Activated naive CD4-positive, alpha-beta T cell treated with anti-CD3 and anti-CD28 coated beads, Interleukin-2, amount 50 U/mL, for 24 hours (primary cell): ENCODE measurements at regions not wholly inside any gene's neighbourhood (a gene's known extent, or its start where the extent isn't known, plus 50 kb on each side); places are given as distances from the start of the nearest gene placed in this dataset.
"Not testable (repeated sequence)": the region's sequence is repeated elsewhere in the genome, so short reads cannot be mapped to it uniquely, and the experiment has no call there.

Experiments
- H3K27ac Mint-ChIP-seq: one replicate; pipeline ENCODE4 v1.8.0; 2021; ENCODE audit warnings: mild to moderate bottlenecking, mixed read lengths
- H3K27me3 Mint-ChIP-seq: one replicate; pipeline ENCODE4 v1.8.0; 2021; ENCODE audit warnings: mixed read lengths
- H3K36me3 Mint-ChIP-seq: one replicate; pipeline ENCODE4 v1.8.0; 2021; ENCODE audit warnings: mixed read lengths
- H3K4me1 Mint-ChIP-seq: one replicate; pipeline ENCODE4 v1.8.0; 2021; ENCODE audit warnings: mixed read lengths
- H3K4me3 Mint-ChIP-seq: one replicate; pipeline ENCODE4 v1.8.0; 2021; ENCODE audit warnings: mild to moderate bottlenecking, mixed read lengths
- H3K9me3 Mint-ChIP-seq: one replicate; pipeline ENCODE4 v1.8.0; 2021; ENCODE audit warnings: mixed read lengths

DNA sequence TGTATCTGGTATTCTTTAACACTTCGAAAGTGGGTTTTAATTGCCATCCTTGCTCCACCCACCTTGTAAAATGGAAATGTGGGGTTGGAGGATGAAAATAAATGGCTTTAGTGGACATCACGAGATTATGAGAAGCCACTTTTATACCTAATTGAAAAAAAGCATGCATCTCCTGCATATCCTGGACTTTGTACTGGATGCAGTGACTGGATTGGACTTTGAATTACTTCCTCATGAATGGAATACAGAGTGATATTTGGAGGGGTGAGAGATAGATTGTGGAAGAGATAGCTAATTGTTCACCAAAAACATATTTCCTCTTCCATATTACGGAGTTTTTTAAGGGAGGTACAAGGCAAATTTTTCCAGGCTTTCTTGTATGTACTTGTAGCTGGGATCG lies 813.0 kb downstream of the TENT5A start:
- H3K27me3 Mint-ChIP-seq, result no peaks in the 10 kb centered on the region
- no peak overlapping the region for H3K27ac Mint-ChIP-seq
- H3K9me3 Mint-ChIP-seq, result peaks cover 18% of the 10 kb centered on the region
- no peaks in the 10 kb centered on the region for H3K4me1 Mint-ChIP-seq
- H3K4me3 Mint-ChIP-seq, result no peak overlapping the region
- H3K36me3 Mint-ChIP-seq, result no peaks in the 10 kb centered on the region

DNA sequence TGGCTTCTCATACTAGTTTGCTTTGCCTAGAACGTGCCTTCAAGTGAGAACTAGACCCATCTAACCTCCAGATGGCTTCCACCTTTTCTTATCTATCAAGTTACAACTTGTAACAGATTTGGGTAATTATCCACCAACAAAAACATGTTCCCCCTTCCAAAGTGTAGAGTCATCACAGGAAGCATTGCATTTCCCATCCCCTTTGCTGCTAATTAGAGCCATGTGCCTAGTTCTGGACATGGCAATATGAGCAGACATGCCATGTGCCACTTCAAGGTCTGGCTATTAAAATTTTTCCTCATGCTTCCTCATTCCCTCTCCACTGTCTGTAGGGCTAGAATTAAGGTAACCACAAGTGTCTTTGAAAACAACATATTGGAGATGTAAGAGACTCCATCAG lies 814.4 kb downstream of the TENT5A start:
- H3K4me1 Mint-ChIP-seq, result no peaks in the 10 kb centered on the region
- no peaks in the 10 kb centered on the region for H3K27me3 Mint-ChIP-seq
- H3K9me3 Mint-ChIP-seq, result peaks cover 21% of the 10 kb centered on the region
- H3K36me3 Mint-ChIP-seq, result no peaks in the 10 kb centered on the region
- no peak overlapping the region for H3K4me3 Mint-ChIP-seq
- H3K27ac Mint-ChIP-seq, result no peak overlapping the region

DNA sequence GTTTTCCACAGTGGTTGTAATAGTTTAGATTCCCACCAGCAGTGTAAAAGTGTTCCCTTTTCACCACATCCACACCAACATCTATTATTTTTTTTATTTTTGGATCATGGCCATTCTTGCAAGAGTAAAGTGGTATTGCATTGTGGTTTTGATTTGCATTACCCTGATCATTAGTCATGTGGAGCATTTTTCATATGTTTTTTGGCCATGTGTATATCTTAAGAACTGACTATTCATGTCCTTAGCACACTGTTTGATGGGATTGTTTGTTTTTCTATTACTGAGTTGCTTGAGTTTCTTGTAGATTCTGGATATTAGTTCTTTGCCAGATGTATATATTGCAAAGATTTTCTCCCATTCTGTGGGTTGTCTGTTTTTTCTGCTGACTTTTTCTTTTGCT lies 820.1 kb downstream of the TENT5A start:
- Mint-ChIP-seq H3K4me1 (no peaks in the 10 kb centered on the region), H3K36me3 (no peaks in the 10 kb centered on the region), H3K27ac (no peak overlapping the region), H3K27me3 (no peaks in the 10 kb centered on the region), H3K9me3 (peaks cover 12% of the 10 kb centered on the region), H3K4me3 (no peak overlapping the region)

DNA sequence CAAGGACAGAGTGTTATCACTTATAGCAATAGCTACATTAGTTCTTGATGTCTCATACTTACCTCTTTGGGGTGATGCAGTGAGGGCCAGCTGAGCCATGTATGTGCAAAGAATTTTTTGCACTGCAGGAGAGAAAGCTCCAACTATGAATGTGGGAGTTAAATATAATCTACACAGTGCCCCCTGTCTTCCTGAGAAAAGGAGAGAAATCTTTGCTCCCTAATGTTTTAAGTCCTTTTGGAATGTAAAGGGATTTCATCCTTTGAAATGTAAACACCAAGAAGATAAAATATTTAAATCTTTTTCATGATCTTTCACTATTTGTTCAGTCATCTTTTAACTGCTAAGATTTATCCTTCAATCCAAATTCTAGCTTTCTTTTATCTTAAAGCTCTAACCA lies 822.1 kb downstream of the TENT5A start:
- no peak overlapping the region for H3K27ac Mint-ChIP-seq
- peaks cover 7% of the 10 kb centered on the region for H3K9me3 Mint-ChIP-seq
- no peaks in the 10 kb centered on the region for H3K4me1 Mint-ChIP-seq
- H3K36me3 Mint-ChIP-seq, result no peaks in the 10 kb centered on the region
- H3K27me3 Mint-ChIP-seq, result no peaks in the 10 kb centered on the region
- H3K4me3 Mint-ChIP-seq, result no peak overlapping the region

DNA sequence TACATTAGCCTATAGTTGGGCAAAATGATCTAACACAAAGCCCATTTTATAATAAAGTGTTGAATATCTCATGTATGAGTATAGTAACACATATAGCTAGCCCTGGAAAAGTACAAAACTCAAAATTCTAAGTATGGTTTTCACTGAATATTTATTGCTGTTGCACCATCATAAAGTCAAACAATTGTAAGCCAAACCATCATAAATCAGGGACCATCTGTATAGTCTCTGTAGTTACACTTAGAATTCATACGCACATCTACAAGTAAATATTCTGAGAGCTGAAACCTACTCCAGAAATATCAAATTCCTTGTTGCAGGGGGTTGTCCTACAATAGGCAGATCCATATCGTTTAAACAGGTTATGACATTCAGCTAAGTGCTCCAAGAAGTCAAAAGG lies 817.3 kb downstream of the BCKDHB start:
- no peak overlapping the region for H3K27ac Mint-ChIP-seq

DNA sequence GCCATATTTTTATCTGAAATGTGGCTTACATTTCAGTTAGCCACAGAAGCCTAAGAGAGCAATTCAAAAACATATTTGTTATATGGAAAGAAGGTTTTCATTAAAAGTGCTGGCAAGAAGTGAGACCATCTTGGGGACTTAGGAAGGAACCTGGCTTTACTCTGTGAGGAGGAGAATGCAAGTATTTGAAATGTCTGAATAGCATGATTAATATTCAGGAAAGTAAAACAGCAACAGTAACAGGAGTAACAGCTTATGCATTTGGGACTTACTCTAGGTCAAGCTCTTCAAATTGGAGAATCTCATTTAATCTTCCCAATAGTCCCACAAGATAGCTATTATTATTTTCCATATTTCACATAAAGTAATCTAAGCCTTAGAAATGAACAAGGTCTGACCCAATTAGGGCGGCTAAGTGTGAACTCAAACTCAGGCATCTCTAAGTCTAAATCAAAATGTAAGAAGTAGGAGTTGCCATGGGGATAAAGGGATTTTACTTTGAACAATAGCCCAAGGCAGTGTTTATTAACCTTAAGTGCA lies 816.5 kb downstream of the BCKDHB start:
- no peaks in the 10 kb centered on the region for H3K36me3 Mint-ChIP-seq
- H3K9me3 Mint-ChIP-seq, result no peaks in the 10 kb centered on the region
- no peak overlapping the region for H3K27ac Mint-ChIP-seq
- H3K4me3 Mint-ChIP-seq, result no peak overlapping the region
- no peaks in the 10 kb centered on the region for H3K27me3 Mint-ChIP-seq
- H3K4me1 Mint-ChIP-seq, result no peaks in the 10 kb centered on the region

More for the DNA sequence above, 817.3 kb downstream of the BCKDHB start:
- no peak overlapping the region for H3K4me3 Mint-ChIP-seq
- H3K36me3 Mint-ChIP-seq, result no peaks in the 10 kb centered on the region
- no peaks in the 10 kb centered on the region for H3K9me3 Mint-ChIP-seq
- H3K4me1 Mint-ChIP-seq, result no peaks in the 10 kb centered on the region
- H3K27me3 Mint-ChIP-seq, result no peaks in the 10 kb centered on the region

DNA sequence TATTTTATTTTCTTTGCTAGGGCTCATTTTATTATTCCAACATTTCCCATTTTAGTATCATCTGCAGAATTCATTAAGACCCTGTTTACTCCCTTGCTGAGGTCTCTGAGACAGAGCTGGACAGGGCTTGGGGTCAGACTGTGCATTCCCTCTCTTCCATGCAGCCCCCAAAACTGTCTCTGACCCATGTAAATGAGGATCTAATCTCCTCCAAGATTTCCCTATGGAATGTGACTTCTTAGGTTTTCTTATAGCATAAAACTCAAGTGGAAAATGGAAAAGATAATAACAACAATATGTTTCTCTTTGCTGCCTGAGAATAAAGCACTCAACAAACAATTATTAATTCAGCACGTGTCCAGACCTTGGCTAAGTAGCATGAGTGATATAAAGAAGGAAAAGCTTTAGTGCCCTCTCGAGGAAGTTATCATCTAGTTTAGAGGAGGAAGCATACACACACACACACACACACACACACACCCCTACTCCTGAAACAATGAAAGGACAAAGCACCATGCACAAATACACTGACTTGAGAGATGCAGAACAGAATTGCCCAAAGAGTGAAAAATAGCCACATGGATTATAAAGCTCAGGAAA lies 815.5 kb downstream of the BCKDHB start:
- Mint-ChIP-seq H3K27me3 (no peaks in the 10 kb centered on the region), H3K36me3 (no peaks in the 10 kb centered on the region), H3K9me3 (no peaks in the 10 kb centered on the region), H3K4me1 (no peaks in the 10 kb centered on the region), H3K4me3 (no peak overlapping the region), H3K27ac (no peak overlapping the region)

DNA sequence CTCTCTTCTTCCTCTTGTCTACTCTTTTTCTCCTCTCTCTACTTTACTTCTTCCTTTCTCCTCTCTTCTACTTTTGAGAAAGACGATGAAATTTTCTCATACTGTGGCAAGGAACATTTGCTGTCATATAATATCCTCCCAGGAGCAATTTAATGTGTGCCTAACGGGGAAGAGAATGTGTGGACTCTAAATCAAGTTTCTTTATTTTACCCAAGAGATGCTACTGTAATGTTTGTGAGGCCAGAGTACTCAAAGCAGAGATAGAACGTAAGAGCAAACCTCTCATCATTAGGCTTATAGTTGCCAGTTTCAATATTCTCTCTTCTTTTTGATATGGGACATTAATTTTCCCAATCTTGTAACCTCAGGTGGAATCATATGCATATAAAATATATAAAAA lies 801.4 kb downstream of the BCKDHB start:
- Mint-ChIP-seq H3K27ac (no peak overlapping the region), H3K4me1 (no peaks in the 10 kb centered on the region), H3K4me3 (no peak overlapping the region), H3K27me3 (no peaks in the 10 kb centered on the region), H3K36me3 (no peaks in the 10 kb centered on the region), H3K9me3 (no peaks in the 10 kb centered on the region)

DNA sequence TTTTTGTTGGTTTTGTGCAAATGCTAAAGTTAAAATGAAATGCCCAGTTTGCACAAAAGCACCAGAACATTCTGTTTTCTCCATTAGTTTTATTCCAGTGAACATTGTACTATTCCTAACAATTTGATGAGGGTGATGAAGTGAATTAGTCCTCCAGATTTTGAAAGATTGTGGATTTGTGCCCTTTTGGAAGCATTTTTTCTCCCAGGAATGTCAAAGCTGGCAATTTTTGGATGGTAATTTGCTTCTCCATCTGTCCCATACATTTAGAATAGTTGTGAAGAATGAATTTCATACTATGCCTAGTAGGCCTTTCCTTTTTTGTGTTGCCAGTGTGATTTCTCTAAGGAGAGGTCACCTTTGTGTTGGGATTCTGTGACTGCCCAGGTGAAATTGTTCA lies 797.2 kb downstream of the BCKDHB start:
- no peak overlapping the region for H3K27ac Mint-ChIP-seq
- no peaks in the 10 kb centered on the region for H3K9me3 Mint-ChIP-seq
- H3K4me3 Mint-ChIP-seq, result no peak overlapping the region
- H3K36me3 Mint-ChIP-seq, result no peaks in the 10 kb centered on the region
- H3K4me1 Mint-ChIP-seq, result no peaks in the 10 kb centered on the region
- no peaks in the 10 kb centered on the region for H3K27me3 Mint-ChIP-seq

DNA sequence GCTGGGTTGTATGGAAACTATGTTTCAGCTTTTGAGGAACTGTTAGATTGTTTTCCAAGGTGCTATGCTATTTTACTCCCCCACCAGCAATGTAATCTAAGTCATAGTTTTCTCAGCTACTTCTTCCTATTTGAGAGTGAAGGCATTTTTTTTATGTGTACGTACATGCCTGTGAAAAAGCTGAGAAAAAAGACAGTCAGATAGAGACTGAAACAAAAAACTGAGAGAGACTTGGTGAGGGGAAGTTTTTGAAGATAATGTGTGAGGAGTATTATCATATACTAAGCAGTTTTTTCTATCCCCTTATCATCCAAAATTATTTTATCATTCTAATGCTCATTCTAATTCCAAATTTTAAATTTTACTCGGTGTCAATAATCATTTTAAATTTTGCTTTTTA lies 780.0 kb downstream of the BCKDHB start:
- Mint-ChIP-seq H3K4me3 (no peak overlapping the region), H3K36me3 (no peaks in the 10 kb centered on the region), H3K27me3 (no peaks in the 10 kb centered on the region), H3K27ac (no peak overlapping the region), H3K9me3 (no peaks in the 10 kb centered on the region), H3K4me1 (no peaks in the 10 kb centered on the region)

DNA sequence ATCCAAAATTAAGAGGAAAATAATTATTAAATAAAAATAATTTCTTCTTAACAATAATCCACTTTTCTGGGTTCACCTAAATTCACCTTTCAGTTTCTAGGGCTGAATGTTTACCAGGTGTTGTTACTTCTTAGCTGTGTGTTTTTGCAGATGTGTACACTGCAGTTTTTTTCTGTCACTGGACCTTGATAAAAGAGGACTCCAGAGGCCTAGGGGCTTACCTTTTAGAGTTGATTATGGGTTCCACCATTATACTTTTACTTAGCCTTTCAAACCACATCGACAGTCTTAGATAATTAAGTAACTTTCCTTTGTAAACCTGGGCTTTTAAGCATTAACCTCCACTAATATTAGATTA lies 766.5 kb downstream of the BCKDHB start:
- Mint-ChIP-seq H3K36me3 (no peaks in the 10 kb centered on the region), H3K9me3 (peaks cover 7% of the 10 kb centered on the region), H3K27ac (no peak overlapping the region), H3K4me1 (no peaks in the 10 kb centered on the region), H3K4me3 (no peak overlapping the region), H3K27me3 (no peaks in the 10 kb centered on the region)

DNA sequence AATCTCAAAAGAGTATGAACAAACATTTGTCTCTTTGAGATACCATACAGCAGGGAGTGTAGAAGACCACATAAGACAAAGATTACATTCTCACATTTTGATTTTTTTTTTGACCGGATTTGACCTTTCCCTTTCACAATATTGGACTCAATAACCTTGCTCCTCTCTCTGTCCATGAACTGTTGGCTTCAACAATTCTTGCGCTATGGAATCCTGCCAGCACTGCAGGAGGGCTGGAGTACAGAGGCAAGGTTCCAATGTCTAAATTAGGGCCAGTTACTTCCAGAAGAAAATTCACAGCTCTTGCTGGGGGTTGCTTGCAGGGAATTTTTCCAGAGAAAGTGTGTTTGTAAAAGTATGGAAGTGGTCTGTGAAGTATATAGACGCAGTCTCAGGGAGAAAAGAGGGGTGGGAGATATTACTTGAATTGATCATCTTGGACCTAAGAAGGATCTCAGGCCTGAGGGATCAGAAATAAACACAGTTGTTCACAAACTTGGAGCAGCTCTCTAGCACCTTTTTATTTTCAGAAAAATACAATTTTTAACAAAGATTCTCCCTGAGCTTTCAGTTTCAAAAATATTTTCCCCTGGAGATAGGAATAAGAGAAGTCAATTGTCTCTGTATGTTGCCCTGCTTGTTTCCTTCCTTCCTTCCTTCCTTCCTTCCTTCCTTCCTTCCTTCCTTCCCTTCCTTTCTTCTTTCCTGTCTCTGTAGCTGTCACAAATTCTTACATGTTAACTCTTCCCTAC lies 765.9 kb downstream of the BCKDHB start:
- Mint-ChIP-seq H3K4me1 (no peaks in the 10 kb centered on the region), H3K27me3 (no peaks in the 10 kb centered on the region), H3K9me3 (peaks cover 7% of the 10 kb centered on the region), H3K36me3 (no peaks in the 10 kb centered on the region), H3K27ac (no peak overlapping the region), H3K4me3 (no peak overlapping the region)

DNA sequence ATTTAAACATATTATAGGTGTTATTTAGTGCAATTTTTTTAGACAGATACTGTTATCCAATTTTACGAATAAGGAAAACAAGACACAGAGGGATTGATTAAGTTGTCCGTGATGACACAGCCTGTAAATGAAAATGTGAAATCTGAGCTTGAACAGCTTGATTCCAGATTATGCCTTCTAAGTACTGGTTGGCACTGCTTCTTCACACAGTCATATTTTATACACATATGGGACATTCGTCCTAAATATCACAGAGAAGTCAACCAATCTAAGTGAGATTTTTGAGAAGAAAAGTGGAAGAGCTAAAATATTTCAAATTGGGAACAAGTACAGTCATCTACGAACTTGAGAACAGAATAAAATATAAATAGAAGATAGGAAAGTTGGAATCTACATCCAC lies 756.3 kb downstream of the BCKDHB start:
- Mint-ChIP-seq H3K27me3 (no peaks in the 10 kb centered on the region), H3K4me1 (no peaks in the 10 kb centered on the region), H3K4me3 (no peak overlapping the region), H3K36me3 (no peaks in the 10 kb centered on the region), H3K9me3 (peaks cover 6% of the 10 kb centered on the region), H3K27ac (no peak overlapping the region)

DNA sequence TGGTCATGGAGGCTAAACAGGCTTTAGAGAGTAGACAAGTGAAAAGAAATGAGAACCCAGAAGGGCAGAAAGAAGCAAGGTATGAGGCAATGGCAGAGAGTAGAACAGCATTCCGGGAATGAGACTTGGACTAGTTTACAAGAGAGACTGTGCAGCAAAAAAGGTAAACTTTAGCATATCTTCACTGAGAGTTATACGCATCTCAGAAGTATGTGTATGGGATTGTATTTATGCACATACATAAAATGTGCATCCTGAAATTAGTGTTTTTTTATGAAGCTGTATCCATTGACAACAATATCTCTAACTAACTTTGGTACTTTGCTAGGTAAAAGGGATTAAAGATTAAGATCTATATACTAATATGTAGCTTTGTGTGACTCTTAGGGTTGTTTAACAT lies 753.6 kb downstream of the BCKDHB start:
- Mint-ChIP-seq H3K9me3 (peaks cover 10% of the 10 kb centered on the region), H3K27ac (no peak overlapping the region), H3K4me1 (no peaks in the 10 kb centered on the region), H3K4me3 (no peak overlapping the region), H3K36me3 (no peaks in the 10 kb centered on the region), H3K27me3 (no peaks in the 10 kb centered on the region)

DNA sequence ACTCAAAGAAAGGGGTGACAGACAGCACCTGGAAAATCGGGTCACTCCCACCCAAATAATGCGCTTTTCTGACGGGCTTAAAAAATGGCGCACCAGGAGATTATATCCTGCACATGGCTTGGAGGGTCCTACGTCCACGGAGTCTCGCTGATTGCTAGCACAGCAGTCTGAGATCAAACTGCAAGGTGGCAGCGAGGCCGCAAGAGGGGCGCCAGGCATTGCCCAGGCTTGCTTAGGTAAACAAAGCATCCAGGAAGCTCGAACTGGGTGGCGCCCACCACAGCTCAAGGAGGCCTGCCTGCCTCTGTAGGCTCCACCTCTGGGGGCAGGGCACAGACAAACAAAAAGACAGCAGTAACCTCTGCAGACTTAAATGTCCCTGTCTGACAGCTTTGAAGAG lies 741.5 kb downstream of the BCKDHB start:
- H3K9me3 Mint-ChIP-seq, result peaks cover 21% of the 10 kb centered on the region
- not testable (repeated sequence) for H3K27ac Mint-ChIP-seq, H3K4me1 Mint-ChIP-seq, H3K27me3 Mint-ChIP-seq, H3K36me3 Mint-ChIP-seq, H3K4me3 Mint-ChIP-seq

DNA sequence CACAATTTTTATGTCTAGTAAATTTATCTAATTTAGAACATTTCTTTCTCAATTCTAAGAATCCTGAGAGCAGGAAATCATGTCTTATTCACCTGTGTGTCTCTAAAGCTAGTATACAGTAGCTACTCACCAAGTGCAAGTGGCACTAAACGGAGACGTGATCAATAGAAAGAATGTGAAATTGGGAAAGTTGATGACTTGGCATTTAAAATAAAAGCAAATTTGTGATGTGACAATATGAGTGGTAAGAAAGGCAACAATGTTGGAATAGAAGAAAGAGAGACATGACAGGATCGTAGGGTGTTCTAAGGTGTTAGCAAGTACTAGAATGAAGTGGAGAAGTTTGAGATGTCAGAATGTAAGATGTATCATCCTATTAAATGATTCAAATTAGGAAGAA lies 725.9 kb downstream of the BCKDHB start:
- no peak overlapping the region for H3K27ac Mint-ChIP-seq
- H3K4me3 Mint-ChIP-seq, result no peak overlapping the region
- H3K36me3 Mint-ChIP-seq, result no peaks in the 10 kb centered on the region
- H3K4me1 Mint-ChIP-seq, result no peaks in the 10 kb centered on the region
- H3K9me3 Mint-ChIP-seq, result peaks cover 5% of the 10 kb centered on the region
- H3K27me3 Mint-ChIP-seq, result no peaks in the 10 kb centered on the region

DNA sequence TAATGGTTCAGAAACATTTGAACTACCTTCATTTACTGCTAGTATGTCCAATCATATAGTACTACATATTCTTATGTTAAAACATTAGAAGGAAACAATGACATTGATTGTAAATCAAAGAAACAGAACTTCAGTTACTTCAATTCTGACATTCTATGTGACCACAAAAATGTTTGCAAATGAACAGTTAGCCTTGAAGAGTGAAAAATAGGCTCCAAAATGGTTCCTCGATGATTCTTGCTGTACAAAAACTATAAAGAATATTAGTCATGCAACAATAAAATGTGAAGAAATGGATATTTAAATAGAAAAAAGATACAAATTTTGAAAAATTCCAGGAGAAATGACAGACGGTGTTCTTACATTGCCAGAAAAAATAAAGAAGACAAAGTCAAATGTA lies 686.9 kb downstream of the BCKDHB start:
- H3K4me3 Mint-ChIP-seq, result no peak overlapping the region
- H3K36me3 Mint-ChIP-seq, result no peaks in the 10 kb centered on the region
- no peak overlapping the region for H3K27ac Mint-ChIP-seq

More for the DNA sequence above, 686.9 kb downstream of the BCKDHB start:
- Mint-ChIP-seq H3K9me3 (no peaks in the 10 kb centered on the region), H3K27me3 (no peaks in the 10 kb centered on the region), H3K4me1 (no peaks in the 10 kb centered on the region)
